ENCODE measurements at regions not wholly inside any gene's neighbourhood (a gene's known extent, or its start where the extent isn't known, plus 50 kb on each side); places are given as distances from the start of the nearest gene placed in this dataset.

- TF ChIP-seq CTCF (optimal IDR thresholded peaks at IDR 0.05 in 1 of 3, IDR thresholded peaks at IDR 0.05 in 1 of 3, conservative IDR thresholded peaks at IDR 0.05 in 1 of 3; ENCODE audit: extremely low read depth in 1 of 3, insufficient read depth in 2 of 3, low read length in 3 of 3) (no peak), EZH2 (IDR thresholded peaks at IDR 0.05; ENCODE audit: low read length) (no peak)
Observed at GRCh38 chr5:17928581-17928981, 294.3 kb downstream of the TAF11L14 start.
